Colonic mucosa (tissue), 4 donors: ENCODE measurements at regions not wholly inside any gene's neighbourhood (a gene's known extent, or its start where the extent isn't known, plus 50 kb on each side); places are given as distances from the start of the nearest gene placed in this dataset.
"Not testable (repeated sequence)": the region's sequence is repeated elsewhere in the genome, so short reads cannot be mapped to it uniquely, and the experiment has no call there.

ENCODE experiments used
- DNase-seq: peaks from one replicate; pipeline ENCODE4 v3.0.0-alpha.2; 2020
- H3K27ac ChIP-seq: fragments of 200-600 bp; one replicate; pipeline ENCODE4 v1.8.0; 2021
- H3K27me3 ChIP-seq: fragments of 200-600 bp; one replicate; pipeline ENCODE4 v1.8.0; 2021
- H3K36me3 ChIP-seq: fragments of 200-600 bp; one replicate; pipeline ENCODE4 v1.8.0; 2021
- H3K4me1 ChIP-seq: fragments of 200-600 bp; one replicate; pipeline ENCODE4 v1.8.0; 2021; ENCODE audit warnings: mild to moderate bottlenecking
- H3K4me3 ChIP-seq: fragments of 200-600 bp; one replicate; pipeline ENCODE4 v1.8.0; 2021
- H3K9ac ChIP-seq, 2 donors: one replicate each; pipeline ENCODE4 v1.7.0; 2013; ENCODE audit warnings: control low read depth in 2 of 2, low read depth in 2 of 2, low read length in 2 of 2
- H3K9me3 ChIP-seq: fragments of 200-600 bp; one replicate; pipeline ENCODE4 v1.8.0; 2021
- intact Hi-C: fragments of 100-400 bp; cut with DNase I; formaldehyde crosslinking; loops from one replicate; pipeline ENCODE4 v1.14.1; 2022
- TF ChIP-seq, protein P1 (sequence below): fragments of 200-600 bp; IDR thresholded peaks from one replicate; pipeline ENCODE4 v1.8.0; 2022; ENCODE audit warnings: antibody characterized with exemption, mild to moderate bottlenecking
- donor health status: healthy.
- donor health status: DM: no; HTN: no; CAD: no.
- donor health status: DM: no; HTN: no; CAD: no.

DNA sequence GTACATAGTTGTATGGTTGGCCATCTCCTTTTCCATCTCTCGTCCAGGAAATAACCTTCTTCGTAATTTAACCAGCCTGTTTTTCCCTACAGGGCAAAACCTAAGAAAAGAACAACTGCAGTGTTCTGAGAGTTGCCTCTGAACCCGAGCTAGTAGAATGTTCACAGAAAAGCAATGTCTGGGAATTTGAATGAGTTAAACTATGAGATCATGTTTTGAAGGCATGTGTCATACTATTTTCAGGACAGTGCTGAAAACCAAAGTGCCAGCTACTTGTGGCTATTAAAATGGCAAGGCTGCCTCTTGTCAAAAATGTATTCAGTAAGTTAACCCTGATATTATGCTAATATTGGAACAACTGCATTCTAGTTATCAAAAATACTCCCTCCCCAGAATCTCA, 482.9 kb upstream of the SPRED2 start:
- Histone ChIP-seq H3K27ac (no peak overlapping the region), H3K9me3 (no peaks in the 10 kb centered on the region), H3K27me3 (no peaks in the 10 kb centered on the region), H3K4me3 (no peak overlapping the region), H3K9ac (no peak overlapping the region), H3K4me1 (no peaks in the 10 kb centered on the region), H3K36me3 (no peaks in the 10 kb centered on the region)
- TF ChIP-seq, protein P1, sequence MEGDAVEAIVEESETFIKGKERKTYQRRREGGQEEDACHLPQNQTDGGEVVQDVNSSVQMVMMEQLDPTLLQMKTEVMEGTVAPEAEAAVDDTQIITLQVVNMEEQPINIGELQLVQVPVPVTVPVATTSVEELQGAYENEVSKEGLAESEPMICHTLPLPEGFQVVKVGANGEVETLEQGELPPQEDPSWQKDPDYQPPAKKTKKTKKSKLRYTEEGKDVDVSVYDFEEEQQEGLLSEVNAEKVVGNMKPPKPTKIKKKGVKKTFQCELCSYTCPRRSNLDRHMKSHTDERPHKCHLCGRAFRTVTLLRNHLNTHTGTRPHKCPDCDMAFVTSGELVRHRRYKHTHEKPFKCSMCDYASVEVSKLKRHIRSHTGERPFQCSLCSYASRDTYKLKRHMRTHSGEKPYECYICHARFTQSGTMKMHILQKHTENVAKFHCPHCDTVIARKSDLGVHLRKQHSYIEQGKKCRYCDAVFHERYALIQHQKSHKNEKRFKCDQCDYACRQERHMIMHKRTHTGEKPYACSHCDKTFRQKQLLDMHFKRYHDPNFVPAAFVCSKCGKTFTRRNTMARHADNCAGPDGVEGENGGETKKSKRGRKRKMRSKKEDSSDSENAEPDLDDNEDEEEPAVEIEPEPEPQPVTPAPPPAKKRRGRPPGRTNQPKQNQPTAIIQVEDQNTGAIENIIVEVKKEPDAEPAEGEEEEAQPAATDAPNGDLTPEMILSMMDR = no peak
- intact Hi-C loops = no loop called here
- no peak for DNase-seq

DNA sequence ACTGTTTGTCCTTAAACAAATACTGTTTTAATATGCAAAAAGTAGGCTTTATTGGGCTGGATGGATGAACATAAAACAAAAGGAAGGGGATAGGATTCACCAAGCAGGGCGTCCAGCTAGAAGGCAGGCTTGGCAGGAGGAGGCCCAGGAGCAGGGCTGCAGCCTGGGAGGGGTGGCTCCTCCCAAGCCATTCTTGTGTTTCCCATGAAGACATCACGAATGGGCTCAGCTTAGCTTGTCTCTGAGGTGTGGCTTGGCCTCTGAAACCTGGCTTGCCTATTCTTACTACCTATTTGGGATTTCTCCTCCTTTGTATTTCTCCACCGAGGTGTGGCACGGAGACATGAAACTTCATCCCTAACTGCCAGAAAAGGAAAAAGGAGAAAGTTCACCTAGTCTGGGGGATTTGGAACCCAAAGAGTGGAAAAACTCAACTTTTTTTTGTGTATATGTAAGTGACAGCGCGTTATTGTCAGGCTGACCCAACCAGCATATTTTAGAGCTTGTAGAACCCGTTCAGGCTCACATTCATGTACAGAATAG, 481.9 kb upstream of the SPRED2 start:
- H3K36me3 ChIP-seq = no peaks in the 10 kb centered on the region
- no peak overlapping the region for H3K4me3 ChIP-seq
- no peak for DNase-seq
- no peak overlapping the region for H3K27ac ChIP-seq
- no peaks in the 10 kb centered on the region for H3K27me3 ChIP-seq
- H3K9ac ChIP-seq = no peak overlapping the region
- no peaks in the 10 kb centered on the region for H3K9me3 ChIP-seq
- intact Hi-C loops = no loop called here
- no peaks in the 10 kb centered on the region for H3K4me1 ChIP-seq
- TF ChIP-seq, protein P1 = no peak

DNA sequence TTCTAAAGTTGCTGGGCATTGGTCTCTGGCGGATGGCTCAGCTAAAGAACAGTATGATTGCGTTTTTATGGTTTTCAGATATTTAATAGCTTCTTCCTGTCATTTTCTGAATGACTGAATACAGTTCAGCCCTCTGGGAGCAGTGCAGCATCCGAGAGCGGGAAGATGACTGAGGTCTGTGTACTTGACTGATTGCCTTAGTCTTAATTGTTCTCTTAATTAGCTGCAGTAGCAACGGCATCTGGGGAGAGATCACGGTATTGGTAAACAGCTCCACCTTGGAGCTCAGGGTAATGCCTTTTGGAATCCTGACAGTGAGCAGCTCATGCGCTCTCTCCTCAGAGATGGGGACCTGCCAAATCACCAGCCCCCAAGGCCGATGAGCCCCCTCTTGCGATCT, 481.4 kb upstream of the SPRED2 start:
- Histone ChIP-seq H3K9ac (no peak overlapping the region), H3K4me3 (no peak overlapping the region), H3K27ac (no peak overlapping the region), H3K27me3 (no peaks in the 10 kb centered on the region), H3K9me3 (no peaks in the 10 kb centered on the region), H3K4me1 (no peaks in the 10 kb centered on the region), H3K36me3 (no peaks in the 10 kb centered on the region)
- intact Hi-C loops = no loop called here
- TF ChIP-seq, protein P1 = no peak
- DNase-seq = no peak

DNA sequence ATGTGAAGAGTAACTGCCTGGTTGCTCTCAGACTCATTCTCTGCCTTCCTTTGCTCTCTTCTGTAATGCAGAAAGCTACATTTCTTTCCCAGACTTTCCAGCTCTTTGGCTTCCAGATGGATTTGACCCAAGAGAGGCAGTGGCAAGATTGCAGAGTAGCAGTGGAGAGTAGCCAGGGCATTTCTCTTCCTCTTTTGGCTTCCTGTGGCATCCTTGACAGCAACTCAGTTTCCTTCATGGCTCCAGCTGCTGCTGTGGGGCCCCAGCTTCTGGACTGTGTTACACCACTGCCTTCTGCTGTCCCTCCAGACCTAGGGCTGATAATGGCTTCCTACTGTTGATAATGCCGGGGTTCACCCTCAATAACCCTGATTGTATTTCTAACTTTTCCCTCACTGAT, 469.4 kb upstream of the SPRED2 start:
- H3K4me1 ChIP-seq = no peaks in the 10 kb centered on the region
- no peak overlapping the region for H3K4me3 ChIP-seq
- H3K9me3 ChIP-seq = no peaks in the 10 kb centered on the region
- H3K27ac ChIP-seq = no peak overlapping the region
- H3K9ac ChIP-seq = no peak overlapping the region
- H3K36me3 ChIP-seq = no peaks in the 10 kb centered on the region
- intact Hi-C loops = no loop called here
- H3K27me3 ChIP-seq = no peaks in the 10 kb centered on the region
- peak; percentile 21 for DNase-seq
- TF ChIP-seq, protein P1 = no peak

DNA sequence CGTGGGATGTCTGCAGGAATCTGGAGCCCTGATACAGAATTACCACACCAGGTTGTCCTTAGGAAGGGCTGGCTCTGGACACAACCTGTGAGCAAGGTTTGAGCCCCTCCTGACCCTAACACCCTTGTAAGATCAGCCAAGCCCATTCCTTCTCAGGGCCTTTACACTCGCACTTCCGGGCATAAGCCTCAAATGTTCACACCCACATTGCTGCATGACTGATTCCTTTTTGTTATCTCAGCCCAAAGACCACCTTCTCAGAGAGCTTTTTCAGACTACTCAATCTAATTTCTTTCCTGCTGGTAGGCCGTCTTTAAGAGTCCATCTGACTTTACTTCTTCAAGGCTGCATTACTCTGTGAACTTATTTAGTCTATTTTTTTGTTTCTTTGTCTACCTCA, 464.0 kb upstream of the SPRED2 start:
- H3K27ac ChIP-seq = no peak overlapping the region
- no peaks in the 10 kb centered on the region for H3K4me1 ChIP-seq
- H3K36me3 ChIP-seq = no peaks in the 10 kb centered on the region
- H3K4me3 ChIP-seq = no peak overlapping the region
- TF ChIP-seq, protein P1 = no peak
- H3K27me3 ChIP-seq = no peaks in the 10 kb centered on the region
- no peak for DNase-seq
- intact Hi-C loops = no loop called here
- H3K9me3 ChIP-seq = no peaks in the 10 kb centered on the region
- H3K9ac ChIP-seq = no peak overlapping the region

- H3K27me3 ChIP-seq, H3K36me3 ChIP-seq, H3K9ac ChIP-seq, H3K4me1 ChIP-seq, H3K4me3 ChIP-seq, intact Hi-C loops, H3K9me3 ChIP-seq, H3K27ac ChIP-seq, DNase-seq: not testable (repeated sequence)
Measured at GRCh38 chr2:65890131-65890530, 457.7 kb upstream of the SPRED2 start.
